Fibroblast of lung (primary cell): ENCODE measurements at regions not wholly inside any gene's neighbourhood (a gene's known extent, or its start where the extent isn't known, plus 50 kb on each side); places are given as distances from the start of the nearest gene placed in this dataset.

ENCODE experiments used
- EZH2 ChIP-seq: IDR thresholded peaks from 2 replicates; pipeline ENCODE4 v1.5.1; 2012; ENCODE audit warnings: low read length, control low read depth, mild to moderate bottlenecking; ENCODE audit errors: missing control alignments
- TF ChIP-seq, protein P1 (sequence below), 2 donors: IDR thresholded peaks in 1 of 2; conservative IDR thresholded peaks in 1 of 2; 1 replicate in 1 of 2; 2 replicates in 1 of 2; pipeline ENCODE4 v1.5.1; 2011 to 2012; ENCODE audit warnings: low read length in 2 of 2, control low read depth in 1 of 2, inconsistent platforms in 1 of 2, low read depth in 1 of 2, mild to moderate bottlenecking in 1 of 2

DNA sequence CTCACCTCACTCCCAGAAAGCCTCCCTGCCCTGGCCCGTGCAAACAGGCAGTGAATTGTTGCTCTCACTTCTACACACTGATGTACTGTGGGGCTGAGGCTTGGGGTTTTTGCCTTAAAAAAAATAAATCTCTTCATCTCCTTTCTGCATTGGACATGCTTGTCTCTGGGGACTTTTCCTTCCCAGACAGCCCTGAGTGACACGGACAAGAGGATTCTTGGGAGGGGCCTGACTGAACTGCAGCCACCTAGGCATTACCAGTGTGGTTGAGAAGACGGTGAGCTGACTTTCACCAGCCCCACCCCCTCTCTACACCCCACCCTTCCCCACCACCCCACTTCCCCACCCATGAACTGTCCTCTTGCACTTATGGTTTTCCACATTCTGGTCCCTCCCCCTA lies 51.6 kb upstream of the PARP11 start:
- TF ChIP-seq, protein P1, sequence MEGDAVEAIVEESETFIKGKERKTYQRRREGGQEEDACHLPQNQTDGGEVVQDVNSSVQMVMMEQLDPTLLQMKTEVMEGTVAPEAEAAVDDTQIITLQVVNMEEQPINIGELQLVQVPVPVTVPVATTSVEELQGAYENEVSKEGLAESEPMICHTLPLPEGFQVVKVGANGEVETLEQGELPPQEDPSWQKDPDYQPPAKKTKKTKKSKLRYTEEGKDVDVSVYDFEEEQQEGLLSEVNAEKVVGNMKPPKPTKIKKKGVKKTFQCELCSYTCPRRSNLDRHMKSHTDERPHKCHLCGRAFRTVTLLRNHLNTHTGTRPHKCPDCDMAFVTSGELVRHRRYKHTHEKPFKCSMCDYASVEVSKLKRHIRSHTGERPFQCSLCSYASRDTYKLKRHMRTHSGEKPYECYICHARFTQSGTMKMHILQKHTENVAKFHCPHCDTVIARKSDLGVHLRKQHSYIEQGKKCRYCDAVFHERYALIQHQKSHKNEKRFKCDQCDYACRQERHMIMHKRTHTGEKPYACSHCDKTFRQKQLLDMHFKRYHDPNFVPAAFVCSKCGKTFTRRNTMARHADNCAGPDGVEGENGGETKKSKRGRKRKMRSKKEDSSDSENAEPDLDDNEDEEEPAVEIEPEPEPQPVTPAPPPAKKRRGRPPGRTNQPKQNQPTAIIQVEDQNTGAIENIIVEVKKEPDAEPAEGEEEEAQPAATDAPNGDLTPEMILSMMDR (conservative IDR thresholded peaks at IDR 0.05 in 1 of 2, IDR thresholded peaks at IDR 0.05 in 1 of 2; ENCODE audit: low read depth in 1 of 2, low read length in 2 of 2) = no peak
- TF ChIP-seq EZH2 = no peak
